LNCaP clone FGC (cell line): ENCODE measurements at regions not wholly inside any gene's neighbourhood (a gene's known extent, or its start where the extent isn't known, plus 50 kb on each side); places are given as distances from the start of the nearest gene placed in this dataset.

Experiments used
- DNase-seq: peaks from one replicate; pipeline ENCODE4 v3.0.0-alpha.2; 2011; ENCODE audit warnings: low read depth
- H3K4me3 ChIP-seq: 2 replicates; pipeline ENCODE4 v1.5.1; 2011; ENCODE audit warnings: mild to moderate bottlenecking, low read depth, low read length, control low read depth
- CTCF ChIP-seq: IDR thresholded peaks from 2 replicates; pipeline ENCODE4 v1.5.1; 2012; ENCODE audit warnings: mild to moderate bottlenecking; ENCODE audit not compliant: control insufficient read depth, insufficient read depth; ENCODE audit errors: extremely low read depth

- no peak for DNase-seq
- no peak for TF ChIP-seq CTCF
- H3K4me3 ChIP-seq: no peak overlapping the region
Measured at GRCh38 chr11:134791102-134791501, 379.1 kb upstream of the B3GAT1 start.

GRCh38 chr11:134789104-134789503, 377.1 kb upstream of the B3GAT1 start:
- no peak for DNase-seq
- H3K4me3 ChIP-seq: no peak overlapping the region
- TF ChIP-seq CTCF: no peak

GRCh38 chr11:134786636-134787035, 374.6 kb upstream of the B3GAT1 start:
- H3K4me3 ChIP-seq: no peak overlapping the region
- no peak for TF ChIP-seq CTCF
- DNase-seq: no peak

- H3K4me3 ChIP-seq: no peak overlapping the region
- DNase-seq: no peak
- TF ChIP-seq CTCF: no peak
Measured at GRCh38 chr11:134785660-134786284, 373.7 kb upstream of the B3GAT1 start.

GRCh38 chr11:134785059-134785458, 373.0 kb upstream of the B3GAT1 start:
- DNase-seq: no peak
- H3K4me3 ChIP-seq: no peak overlapping the region
- no peak for TF ChIP-seq CTCF

GRCh38 chr11:134784568-134784967, 372.5 kb upstream of the B3GAT1 start:
- no peak for DNase-seq
- H3K4me3 ChIP-seq: no peak overlapping the region
- no peak for TF ChIP-seq CTCF

- H3K4me3 ChIP-seq: no peak overlapping the region
- no peak for DNase-seq
- no peak for TF ChIP-seq CTCF
Measured at GRCh38 chr11:134784046-134784445, 372.0 kb upstream of the B3GAT1 start.
